ENCODE measurements at regions not wholly inside any gene's neighbourhood (a gene's known extent, or its start where the extent isn't known, plus 50 kb on each side); places are given as distances from the start of the nearest gene placed in this dataset.

DNA sequence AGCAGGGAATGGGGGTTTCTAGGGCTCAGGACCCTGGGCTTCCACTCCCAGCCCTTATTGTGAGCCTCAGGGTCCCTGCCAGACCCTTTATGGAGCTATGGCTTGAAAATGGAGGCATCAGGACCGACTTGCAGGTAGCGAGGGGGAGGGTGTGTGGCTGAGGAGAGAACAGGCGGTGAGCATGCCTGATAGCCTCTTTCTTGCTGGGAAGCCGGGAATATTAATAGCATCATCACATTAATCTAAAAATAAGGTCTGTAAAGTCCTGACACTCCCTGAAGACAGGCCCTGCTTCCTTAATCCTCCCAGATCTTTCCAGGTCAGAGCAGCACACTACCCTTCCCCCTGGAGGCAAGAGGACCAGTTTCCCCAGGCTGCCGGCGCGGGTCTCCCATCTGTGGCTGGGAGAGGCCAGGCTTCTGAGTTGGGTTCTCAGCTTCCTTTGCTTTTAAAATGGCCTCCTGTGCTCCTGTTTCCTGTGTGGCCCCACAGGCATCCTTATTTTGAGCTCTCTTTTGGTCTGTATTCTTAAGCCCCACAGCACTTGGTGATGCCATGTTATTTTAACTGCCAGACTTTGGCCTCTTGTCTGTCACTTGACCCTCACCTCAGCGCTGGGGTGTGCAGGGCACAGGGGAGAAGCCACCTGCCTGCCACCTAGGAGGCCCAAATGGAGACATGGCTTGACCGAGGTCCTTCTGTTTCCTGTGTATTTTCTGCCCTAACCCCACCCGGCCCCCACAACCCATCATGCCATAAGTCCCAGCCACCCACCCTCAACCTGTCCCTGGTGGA is 185.0 kb upstream of the TOPAZ1 start:
- Histone ChIP-seq H3K27ac (no peak overlapping the region), H3K27me3 (no peaks in the 10 kb centered on the region), H3K4me3 (no peak overlapping the region), H3K4me2 (no peak overlapping the region), H4K20me1 (no peaks in the 10 kb centered on the region), H3K4me1 (peaks cover 0 to 9% (median 4%) of the 10 kb centered on the region in 10 experiments; a peak in 5 of 20 replicates), H3K9ac (no peak overlapping the region), H3K36me3 (no peaks in the 10 kb centered on the region), H3K9me3 (replicated peaks in 1 of 11) (no peaks in the 10 kb centered on the region)
- TF ChIP-seq Cebpa-rat (IDR thresholded peaks at IDR 0.05): no peak

DNA sequence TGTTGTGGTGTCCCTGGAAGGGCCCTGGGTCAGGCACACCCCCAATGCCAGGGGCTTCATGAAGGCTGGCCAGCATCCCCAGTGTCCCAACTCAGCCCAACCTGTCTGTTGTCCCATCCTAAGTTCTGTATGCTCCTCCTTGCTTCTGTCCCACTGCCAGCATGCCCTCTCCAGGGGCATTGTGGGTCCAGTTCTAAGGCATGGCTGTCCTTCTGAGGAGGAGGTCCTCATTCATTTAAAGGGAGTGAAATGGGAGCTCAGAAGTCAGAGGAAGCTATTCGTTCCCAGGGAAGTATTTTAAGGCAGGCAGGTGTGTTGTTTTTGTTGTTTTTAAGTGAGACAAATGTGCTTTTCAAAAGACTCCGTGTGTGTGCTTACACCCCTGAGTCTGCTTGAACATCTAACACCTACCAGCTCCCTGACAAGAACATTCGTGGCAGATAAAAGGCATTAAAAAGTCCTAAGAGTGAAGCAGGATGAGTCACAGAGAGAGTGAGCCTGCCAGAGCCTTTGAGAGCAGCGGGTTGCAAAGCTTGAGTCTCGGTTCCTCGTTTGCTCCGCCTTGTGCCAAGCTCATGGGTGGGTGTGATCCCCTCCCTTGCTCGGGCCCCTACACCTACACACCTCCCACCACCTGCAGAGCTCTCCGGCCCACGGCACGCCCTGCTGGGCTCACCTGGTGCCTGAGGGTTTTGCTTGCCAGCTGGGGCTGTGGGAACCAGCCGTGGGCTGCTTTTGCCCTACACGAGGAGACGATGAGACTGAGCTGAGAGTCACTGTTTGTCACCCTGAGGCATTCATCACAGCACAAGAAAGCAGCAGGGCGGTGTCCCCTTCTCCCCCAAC is 183.4 kb upstream of the TOPAZ1 start:
- H3K4me2 ChIP-seq: peak overlapping the region in 5 of 11 experiments; percentile 7 to 51 (median 29); a peak in 6 of 22 replicates
- no peak overlapping the region for H3K4me3 ChIP-seq
- no peaks in the 10 kb centered on the region for H3K9me3 ChIP-seq (replicated peaks in 1 of 11)
- no peak overlapping the region for H3K27ac ChIP-seq
- H3K9ac ChIP-seq: peak overlapping the region in 1 of 11 experiments; percentile 26; a peak in 1 of 22 replicates
- H3K27me3 ChIP-seq: no peaks in the 10 kb centered on the region
- H3K36me3 ChIP-seq: no peaks in the 10 kb centered on the region
- TF ChIP-seq Cebpa-rat (IDR thresholded peaks at IDR 0.05): no peak
- no peaks in the 10 kb centered on the region for H4K20me1 ChIP-seq
- H3K4me1 ChIP-seq: peaks cover 0 to 9% (median 4%) of the 10 kb centered on the region in 10 experiments; a peak in 5 of 20 replicates

DNA sequence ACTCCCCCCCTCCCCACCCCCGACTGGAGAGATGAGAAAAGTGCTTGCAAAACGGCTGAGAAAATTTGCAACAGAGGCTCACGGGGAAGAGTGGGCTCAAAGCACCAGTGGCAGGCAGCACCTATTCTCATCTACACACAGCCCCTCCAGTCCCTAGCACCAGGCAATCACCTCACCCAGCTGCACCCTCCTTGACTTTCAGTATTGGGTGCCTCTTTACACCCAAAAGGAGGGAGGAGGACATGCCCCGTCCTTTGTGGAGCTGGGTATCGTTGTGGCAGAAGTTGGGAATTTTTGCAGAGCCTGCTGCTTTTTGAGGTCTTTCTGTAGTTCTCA is 182.8 kb upstream of the TOPAZ1 start:
- peaks cover 0 to 9% (median 4%) of the 10 kb centered on the region in 10 experiments; a peak in 5 of 20 replicates for H3K4me1 ChIP-seq
- no peak for TF ChIP-seq Cebpa-rat (IDR thresholded peaks at IDR 0.05)
- H3K27me3 ChIP-seq: no peaks in the 10 kb centered on the region
- H3K9me3 ChIP-seq (replicated peaks in 1 of 11): no peaks in the 10 kb centered on the region
- no peaks in the 10 kb centered on the region for H3K36me3 ChIP-seq
- H3K4me3 ChIP-seq: no peak overlapping the region
- no peaks in the 10 kb centered on the region for H4K20me1 ChIP-seq
- no peak overlapping the region for H3K27ac ChIP-seq
- no peak overlapping the region for H3K9ac ChIP-seq
- H3K4me2 ChIP-seq: no peak overlapping the region

DNA sequence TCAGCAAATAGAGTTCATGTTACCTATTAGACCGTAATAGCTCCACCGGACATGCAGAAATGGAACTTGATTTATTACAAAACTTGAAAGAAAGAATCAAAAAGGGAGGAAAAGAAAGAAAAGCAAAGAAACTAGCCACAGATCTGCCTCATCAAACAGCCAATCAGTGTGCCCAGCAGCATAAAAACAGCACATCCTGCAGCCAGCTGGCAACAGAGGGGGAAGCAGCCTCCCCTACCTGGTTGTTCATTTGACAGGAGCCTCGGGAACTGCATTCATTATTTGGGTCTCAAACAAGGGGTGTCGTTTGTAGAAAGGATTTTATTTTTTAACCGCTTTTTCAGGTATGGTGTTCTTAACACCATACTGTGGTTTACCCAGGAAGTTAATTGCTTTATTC is 181.5 kb upstream of the TOPAZ1 start:
- Histone ChIP-seq H3K27me3 (no peaks in the 10 kb centered on the region), H3K9ac (no peak overlapping the region), H4K20me1 (no peaks in the 10 kb centered on the region), H3K36me3 (no peaks in the 10 kb centered on the region), H3K4me2 (no peak overlapping the region), H3K4me3 (no peak overlapping the region), H3K4me1 (peaks cover 0 to 9% (median 4%) of the 10 kb centered on the region in 10 experiments; a peak in 5 of 20 replicates), H3K9me3 (replicated peaks in 1 of 11) (no peaks in the 10 kb centered on the region), H3K27ac (no peak overlapping the region)
- TF ChIP-seq Cebpa-rat (IDR thresholded peaks at IDR 0.05): no peak

DNA sequence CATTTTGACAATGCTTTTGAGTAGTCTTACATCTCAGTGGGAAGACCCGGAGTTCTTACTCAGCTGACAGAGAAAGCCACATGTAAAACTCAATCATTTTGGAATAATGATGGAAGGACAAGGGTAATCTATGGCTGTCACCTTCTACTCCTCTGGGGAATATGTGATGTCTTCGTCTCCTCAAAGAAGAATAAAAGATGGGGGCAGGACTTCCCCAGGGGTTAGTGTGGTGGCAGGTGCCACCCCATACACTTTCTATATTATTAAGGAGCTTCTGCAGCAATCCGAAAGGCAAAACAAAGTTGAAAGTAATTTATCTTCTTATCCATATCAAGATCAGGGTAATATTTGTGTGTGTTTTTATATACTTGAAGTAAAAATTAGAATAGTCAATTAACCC is 180.4 kb upstream of the TOPAZ1 start:
- Histone ChIP-seq H3K9ac (no peak overlapping the region), H3K9me3 (replicated peaks in 1 of 11) (no peaks in the 10 kb centered on the region), H3K4me2 (no peak overlapping the region), H3K27ac (no peak overlapping the region), H3K4me3 (no peak overlapping the region), H4K20me1 (no peaks in the 10 kb centered on the region), H3K36me3 (no peaks in the 10 kb centered on the region), H3K27me3 (no peaks in the 10 kb centered on the region), H3K4me1 (peaks cover 0 to 9% (median 4%) of the 10 kb centered on the region in 10 experiments; a peak in 5 of 20 replicates)
- TF ChIP-seq Cebpa-rat (IDR thresholded peaks at IDR 0.05): no peak

DNA sequence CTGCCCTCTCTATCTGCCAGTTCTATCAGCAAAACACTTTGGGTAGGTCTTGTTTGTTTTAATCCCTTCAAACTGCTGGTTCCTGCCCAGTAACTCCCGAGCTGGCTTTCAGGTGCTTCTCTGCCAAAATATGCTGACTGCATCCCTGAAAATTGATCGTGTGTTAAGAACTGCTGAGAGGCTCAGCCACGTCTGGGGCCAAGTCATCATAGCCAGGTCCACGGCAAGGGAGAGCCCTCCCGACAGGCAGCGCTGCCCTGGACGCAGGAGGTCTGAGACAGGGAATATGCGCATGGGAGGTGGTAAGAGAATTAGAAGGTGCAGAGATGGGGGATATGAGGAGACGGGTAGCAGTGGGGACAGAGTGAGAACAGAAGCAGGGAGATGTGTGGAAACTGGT is 179.7 kb upstream of the TOPAZ1 start:
- H3K27me3 ChIP-seq: no peaks in the 10 kb centered on the region
- H3K9ac ChIP-seq: no peak overlapping the region
- H3K4me1 ChIP-seq: peaks cover 0 to 9% (median 4%) of the 10 kb centered on the region in 10 experiments; a peak in 5 of 20 replicates
- no peak overlapping the region for H3K27ac ChIP-seq
- no peak overlapping the region for H3K4me3 ChIP-seq
- no peaks in the 10 kb centered on the region for H3K9me3 ChIP-seq (replicated peaks in 1 of 11)
- no peak for TF ChIP-seq Cebpa-rat (IDR thresholded peaks at IDR 0.05)
- H3K4me2 ChIP-seq: no peak overlapping the region
- H3K36me3 ChIP-seq: no peaks in the 10 kb centered on the region
- H4K20me1 ChIP-seq: no peaks in the 10 kb centered on the region

DNA sequence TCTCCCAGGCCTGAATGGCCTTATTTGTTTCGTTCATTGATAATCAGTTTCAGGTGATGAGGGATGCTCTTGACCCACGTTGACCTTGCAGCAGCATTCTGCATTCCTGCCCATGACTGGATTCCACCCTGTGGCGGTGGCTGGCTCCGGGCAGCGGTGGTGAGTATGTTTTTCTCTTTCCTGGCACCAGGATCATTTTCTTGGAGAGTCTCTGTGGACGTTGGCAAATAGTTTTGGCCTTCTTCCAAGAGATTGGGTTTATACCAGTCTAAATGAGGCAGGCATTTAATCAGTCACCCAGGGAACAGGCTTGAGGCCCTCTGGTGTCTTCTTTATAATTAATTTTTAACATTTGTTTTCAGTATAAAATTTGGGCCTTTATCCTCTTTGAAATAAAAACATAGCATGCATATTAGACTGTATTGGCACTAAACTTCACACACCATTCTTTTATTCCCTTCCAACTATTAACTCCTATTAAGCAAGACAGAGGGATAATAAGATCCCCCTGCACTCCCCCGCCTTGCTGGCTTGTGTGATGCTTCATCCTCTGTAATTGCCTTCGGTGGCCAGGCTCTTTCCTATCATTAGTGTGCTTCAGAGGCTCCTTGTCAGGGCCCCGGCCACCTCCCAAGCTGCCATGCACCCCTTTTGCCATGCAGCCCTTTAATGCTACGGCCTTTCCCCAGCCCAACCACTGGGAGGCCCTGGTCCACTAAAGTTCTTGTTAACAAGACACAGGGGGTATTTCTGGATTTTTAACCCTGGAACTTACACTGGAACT is 176.2 kb upstream of the TOPAZ1 start:
- Histone ChIP-seq H3K4me1 (no peaks in the 10 kb centered on the region), H3K9ac (no peak overlapping the region), H3K9me3 (replicated peaks in 1 of 11) (no peaks in the 10 kb centered on the region), H4K20me1 (no peaks in the 10 kb centered on the region), H3K36me3 (no peaks in the 10 kb centered on the region), H3K4me3 (no peak overlapping the region), H3K27me3 (no peaks in the 10 kb centered on the region), H3K27ac (no peak overlapping the region), H3K4me2 (no peak overlapping the region)
- TF ChIP-seq Cebpa-rat (IDR thresholded peaks at IDR 0.05): no peak

DNA sequence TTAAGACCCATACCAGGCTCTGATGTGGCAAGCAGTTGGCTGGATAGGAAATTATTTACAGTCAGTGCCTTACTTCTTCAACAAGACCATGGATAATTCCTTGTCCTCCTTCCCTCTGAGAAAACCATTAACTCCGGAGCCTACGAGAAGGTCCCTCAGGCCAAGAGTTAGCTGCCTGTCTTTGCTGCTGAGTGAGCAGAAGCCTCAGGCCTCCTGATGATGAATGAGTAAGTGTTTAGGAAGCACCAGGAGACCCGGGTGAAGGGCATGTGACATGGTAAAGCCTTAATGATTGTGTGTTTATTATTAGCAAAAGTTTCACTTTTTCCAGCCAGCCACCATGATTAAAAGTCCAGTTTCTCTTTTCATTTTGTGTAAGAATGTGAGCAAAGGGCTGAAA is 174.9 kb upstream of the TOPAZ1 start:
- no peaks in the 10 kb centered on the region for H3K4me1 ChIP-seq
- H3K36me3 ChIP-seq: no peaks in the 10 kb centered on the region
- no peaks in the 10 kb centered on the region for H4K20me1 ChIP-seq
- no peaks in the 10 kb centered on the region for H3K9me3 ChIP-seq (replicated peaks in 1 of 11)
- no peak overlapping the region for H3K27ac ChIP-seq
- no peak for TF ChIP-seq Cebpa-rat (IDR thresholded peaks at IDR 0.05)
- no peaks in the 10 kb centered on the region for H3K27me3 ChIP-seq
- no peak overlapping the region for H3K9ac ChIP-seq
- H3K4me3 ChIP-seq: no peak overlapping the region
- no peak overlapping the region for H3K4me2 ChIP-seq

DNA sequence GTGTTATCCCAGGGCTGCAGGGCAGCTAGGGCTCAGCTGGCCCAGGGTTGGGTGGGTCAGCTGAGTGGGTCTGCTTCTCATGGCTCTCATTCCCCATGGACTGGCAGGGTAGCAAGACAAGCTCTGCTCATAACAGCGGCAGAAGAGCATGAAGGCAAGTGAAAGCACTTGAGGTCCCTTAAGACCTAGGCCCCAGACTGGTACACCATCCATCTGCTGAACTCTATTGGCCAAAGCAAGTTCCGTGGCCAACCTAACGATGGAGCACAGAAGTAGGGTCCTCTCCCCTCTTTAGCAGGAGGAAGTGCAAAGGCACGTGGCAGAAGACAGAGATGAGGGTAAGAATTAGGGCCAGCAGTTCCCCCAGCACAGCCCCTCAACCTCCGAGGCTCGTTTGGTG is 174.3 kb upstream of the TOPAZ1 start:
- H3K4me2 ChIP-seq: no peak overlapping the region

More for the DNA sequence above, 174.3 kb upstream of the TOPAZ1 start:
- H3K4me3 ChIP-seq: no peak overlapping the region
- no peaks in the 10 kb centered on the region for H3K9me3 ChIP-seq (replicated peaks in 1 of 11)
- no peaks in the 10 kb centered on the region for H3K36me3 ChIP-seq
- no peak overlapping the region for H3K9ac ChIP-seq
- H3K27ac ChIP-seq: no peak overlapping the region
- no peak for TF ChIP-seq Cebpa-rat (IDR thresholded peaks at IDR 0.05)
- H3K4me1 ChIP-seq: no peaks in the 10 kb centered on the region
- H3K27me3 ChIP-seq: no peaks in the 10 kb centered on the region
- H4K20me1 ChIP-seq: no peaks in the 10 kb centered on the region

All from BLaER1 treated with 17β-estradiol and CSF1 and Interleukin-3, amounts not matched to agents 10 nM and 100 nM (cell line).